ENCODE measurements at regions not wholly inside any gene's neighbourhood (a gene's known extent, or its start where the extent isn't known, plus 50 kb on each side); places are given as distances from the start of the nearest gene placed in this dataset.

DNA sequence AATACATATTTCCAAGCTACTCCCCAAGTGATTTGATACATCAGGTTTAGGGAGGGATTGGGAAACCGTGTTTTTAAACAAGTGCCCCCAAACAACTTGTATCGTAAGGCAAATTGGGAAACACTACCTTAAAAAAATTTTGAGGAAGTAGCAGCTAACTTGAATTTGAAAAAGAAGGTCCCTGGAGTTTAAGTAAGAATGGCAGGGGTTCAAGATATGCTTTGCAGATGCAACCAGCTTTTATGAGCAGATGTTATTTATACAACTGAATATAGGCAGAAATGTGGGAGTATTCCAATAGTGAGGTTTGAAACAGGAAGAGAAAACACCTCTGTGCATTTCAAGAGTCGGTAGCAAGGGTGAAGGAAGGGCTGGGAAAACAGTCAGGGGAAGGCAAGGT, 139.6 kb downstream of the IL20RB start:
- TF ChIP-seq, protein P1, sequence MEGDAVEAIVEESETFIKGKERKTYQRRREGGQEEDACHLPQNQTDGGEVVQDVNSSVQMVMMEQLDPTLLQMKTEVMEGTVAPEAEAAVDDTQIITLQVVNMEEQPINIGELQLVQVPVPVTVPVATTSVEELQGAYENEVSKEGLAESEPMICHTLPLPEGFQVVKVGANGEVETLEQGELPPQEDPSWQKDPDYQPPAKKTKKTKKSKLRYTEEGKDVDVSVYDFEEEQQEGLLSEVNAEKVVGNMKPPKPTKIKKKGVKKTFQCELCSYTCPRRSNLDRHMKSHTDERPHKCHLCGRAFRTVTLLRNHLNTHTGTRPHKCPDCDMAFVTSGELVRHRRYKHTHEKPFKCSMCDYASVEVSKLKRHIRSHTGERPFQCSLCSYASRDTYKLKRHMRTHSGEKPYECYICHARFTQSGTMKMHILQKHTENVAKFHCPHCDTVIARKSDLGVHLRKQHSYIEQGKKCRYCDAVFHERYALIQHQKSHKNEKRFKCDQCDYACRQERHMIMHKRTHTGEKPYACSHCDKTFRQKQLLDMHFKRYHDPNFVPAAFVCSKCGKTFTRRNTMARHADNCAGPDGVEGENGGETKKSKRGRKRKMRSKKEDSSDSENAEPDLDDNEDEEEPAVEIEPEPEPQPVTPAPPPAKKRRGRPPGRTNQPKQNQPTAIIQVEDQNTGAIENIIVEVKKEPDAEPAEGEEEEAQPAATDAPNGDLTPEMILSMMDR (IDR thresholded peaks at IDR 0.05; ENCODE audit: insufficient read depth, low read length, poor library complexity, severe bottlenecking): no peak
- Histone ChIP-seq H3K4me3 (ENCODE audit: low read depth, low read length) (no peak overlapping the region), H3K36me3 (ENCODE audit: control insufficient read depth, insufficient read depth, low read length) (no peaks in the 10 kb centered on the region), H3K27me3 (ENCODE audit: control insufficient read depth, insufficient read depth, low read length) (no peaks in the 10 kb centered on the region)
- no peak for DNase-seq (ENCODE audit: low read depth)

DNA sequence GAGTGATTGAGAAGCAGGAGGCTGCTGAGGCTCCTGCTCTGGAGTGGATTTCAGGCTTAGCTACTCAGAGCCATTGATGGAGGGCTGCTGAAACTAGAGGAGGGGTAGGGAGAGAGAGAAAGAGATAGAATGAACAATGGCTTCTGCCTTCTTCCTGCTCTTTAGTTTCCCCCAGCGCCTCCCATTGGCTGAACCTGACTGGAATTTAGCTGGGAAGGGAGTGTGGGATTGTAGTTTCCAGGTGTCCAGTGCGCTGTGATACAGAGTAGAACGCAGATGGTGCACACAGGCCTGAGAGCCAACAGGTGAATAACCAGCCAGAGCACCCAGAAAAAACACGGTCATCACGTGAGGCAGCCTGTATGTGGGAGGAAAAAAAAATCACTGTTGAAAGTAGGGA, 140.1 kb downstream of the IL20RB start:
- Histone ChIP-seq H3K36me3 (ENCODE audit: control insufficient read depth, insufficient read depth, low read length) (no peaks in the 10 kb centered on the region), H3K4me3 (ENCODE audit: low read depth, low read length) (no peak overlapping the region), H3K27me3 (ENCODE audit: control insufficient read depth, insufficient read depth, low read length) (no peaks in the 10 kb centered on the region)
- TF ChIP-seq, protein P1 (IDR thresholded peaks at IDR 0.05; ENCODE audit: insufficient read depth, low read length, poor library complexity, severe bottlenecking): no peak
- DNase-seq (ENCODE audit: low read depth): no peak

DNA sequence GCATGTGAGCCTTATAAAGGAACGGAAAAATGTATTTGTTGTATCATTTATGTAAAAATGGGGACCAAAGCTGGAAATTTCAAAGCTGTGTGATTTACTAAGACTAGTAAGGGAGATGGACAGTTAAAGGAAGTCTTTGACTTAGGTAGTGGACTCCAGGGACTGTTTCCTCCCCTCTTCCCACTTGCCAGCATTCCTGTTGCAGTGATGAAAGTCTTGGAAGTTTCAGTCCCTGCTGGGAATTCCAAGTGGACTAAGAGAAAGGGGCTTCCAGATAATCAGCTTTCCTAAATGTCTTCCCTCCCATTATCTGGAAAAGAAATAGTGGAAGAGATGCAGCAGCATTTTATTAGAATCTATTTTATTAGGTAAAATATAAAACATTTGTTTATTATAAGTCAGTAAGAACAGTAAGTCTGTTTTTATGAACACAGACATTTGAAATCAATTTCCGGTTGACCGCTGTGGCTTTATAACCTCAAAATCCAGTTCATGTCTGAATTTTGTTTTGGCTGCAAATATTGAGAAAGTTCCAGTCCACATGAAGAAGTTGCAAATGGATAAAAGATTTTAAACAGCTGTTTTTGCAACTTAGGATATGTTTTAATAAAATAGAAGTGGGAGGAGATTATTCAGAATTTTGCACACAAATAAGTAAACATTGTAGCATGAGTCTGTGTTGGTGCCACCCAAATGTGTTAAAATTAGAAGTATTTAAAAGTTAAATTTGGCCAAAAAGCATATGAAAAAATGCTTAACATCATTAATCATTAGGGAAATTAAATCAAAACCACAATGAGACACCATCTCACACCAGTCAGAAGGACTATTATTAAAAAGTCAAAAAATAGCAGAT, 141.8 kb downstream of the IL20RB start:
- Histone ChIP-seq H3K27me3 (ENCODE audit: control insufficient read depth, insufficient read depth, low read length) (no peaks in the 10 kb centered on the region), H3K36me3 (ENCODE audit: control insufficient read depth, insufficient read depth, low read length) (no peaks in the 10 kb centered on the region), H3K4me3 (ENCODE audit: low read depth, low read length) (no peak overlapping the region)
- TF ChIP-seq, protein P1 (IDR thresholded peaks at IDR 0.05; ENCODE audit: insufficient read depth, low read length, poor library complexity, severe bottlenecking): no peak
- DNase-seq (ENCODE audit: low read depth): no peak

DNA sequence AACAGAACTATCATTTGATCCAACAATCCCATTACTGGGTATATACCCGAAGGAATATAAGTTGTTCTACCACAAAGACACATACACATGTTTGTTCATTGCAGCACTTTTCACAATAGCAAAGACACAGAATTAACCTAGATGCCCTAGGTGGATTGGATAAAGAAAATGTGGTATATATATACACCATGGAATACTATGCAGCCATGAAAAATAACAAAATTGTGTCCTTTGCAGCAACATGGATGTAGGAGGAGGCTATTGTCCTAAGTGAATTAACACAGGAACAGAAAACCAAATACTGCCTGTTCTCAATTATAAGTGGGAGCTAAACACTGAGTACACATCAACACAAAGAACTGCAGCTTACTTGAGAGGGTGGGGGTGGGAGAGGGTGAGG, 142.5 kb downstream of the IL20RB start:
- DNase-seq (ENCODE audit: low read depth): no peak
- H3K27me3 ChIP-seq (ENCODE audit: control insufficient read depth, insufficient read depth, low read length): no peaks in the 10 kb centered on the region
- no peak overlapping the region for H3K4me3 ChIP-seq (ENCODE audit: low read depth, low read length)
- TF ChIP-seq, protein P1 (IDR thresholded peaks at IDR 0.05; ENCODE audit: insufficient read depth, low read length, poor library complexity, severe bottlenecking): no peak
- H3K36me3 ChIP-seq (ENCODE audit: control insufficient read depth, insufficient read depth, low read length): no peaks in the 10 kb centered on the region

DNA sequence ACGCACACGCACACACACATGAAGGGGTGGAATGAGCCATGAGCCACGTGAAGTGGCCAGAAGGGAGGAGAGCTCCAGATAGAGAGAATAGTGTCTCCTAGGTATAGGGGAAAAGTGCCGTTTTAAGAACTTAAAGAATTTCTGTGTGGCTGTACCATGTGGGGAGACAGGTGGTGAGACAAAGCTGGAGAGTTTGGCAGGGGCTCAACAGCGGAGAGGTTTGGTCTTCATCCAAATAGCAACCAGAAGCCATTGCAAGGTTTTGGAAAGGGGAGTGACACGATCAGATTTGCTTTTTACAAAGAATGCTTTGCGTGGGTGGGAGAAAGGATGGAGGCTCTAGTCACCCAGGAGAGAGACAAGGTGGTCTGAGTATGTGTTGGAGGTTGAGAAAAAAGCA, 146.0 kb downstream of the IL20RB start:
- Histone ChIP-seq H3K36me3 (ENCODE audit: control insufficient read depth, insufficient read depth, low read length) (no peaks in the 10 kb centered on the region), H3K4me3 (ENCODE audit: low read depth, low read length) (no peak overlapping the region)

More for the DNA sequence above, 146.0 kb downstream of the IL20RB start:
- TF ChIP-seq, protein P1 (IDR thresholded peaks at IDR 0.05; ENCODE audit: insufficient read depth, low read length, poor library complexity, severe bottlenecking): no peak
- H3K27me3 ChIP-seq (ENCODE audit: control insufficient read depth, insufficient read depth, low read length): peaks cover 4% of the 10 kb centered on the region
- DNase-seq (ENCODE audit: low read depth): no peak
